Caco-2 (cell line): ENCODE measurements at regions not wholly inside any gene's neighbourhood (a gene's known extent, or its start where the extent isn't known, plus 50 kb on each side); places are given as distances from the start of the nearest gene placed in this dataset.

Source experiments
- BruUV-seq: library from RNA; stranded (reverse); fragments of 400-500 nt; replicated peaks from 2 replicates; lab custom pipeline; 2021; lab: Mats Ljungman, UMichigan
- CTCF ChIA-PET: fragments of 300-600 bp; sonication (Branson Sonifier 250); formaldehyde crosslinking; loops from one replicate; lab custom pipeline; 2022; ENCODE audit warnings: antibody characterized with exemption; lab: Charles Lee
- POLR2A ChIA-PET: fragments of 300-600 bp; sonication (Branson Sonifier 250); formaldehyde crosslinking; loops from one replicate; lab custom pipeline; 2022; ENCODE audit warnings: antibody characterized with exemption; lab: Charles Lee
- DNase-seq, 2 experiments: peaks; one replicate each; pipeline versions ENCODE4 v3.0.0 to v3.0.0-alpha.2; 2020 to 2022
- H3K27me3 ChIP-seq: replicated peaks from 2 replicates; pipeline ENCODE4 v1.6.0; 2011; ENCODE audit warnings: low read length; ENCODE audit not compliant: control insufficient read depth, insufficient read depth
- H3K36me3 ChIP-seq: 2 replicates; pipeline ENCODE4 v1.5.1; 2011; ENCODE audit warnings: low read length; ENCODE audit not compliant: control insufficient read depth, insufficient read depth
- H3K4me1 ChIP-seq: fragments of 250-450 bp; sonication (Bioruptor Pico); 2 replicates; pipeline ENCODE4 v1.5.1; 2020; ENCODE audit warnings: mild to moderate bottlenecking
- H3K4me3 ChIP-seq: 2 replicates; pipeline ENCODE4 v1.5.1; 2011; ENCODE audit warnings: low read depth, mild to moderate bottlenecking, control low read depth, low read length
- H3K9me3 ChIP-seq: fragments of 250-450 bp; sonication (Bioruptor Pico); 2 replicates; pipeline ENCODE4 v1.5.1; 2020; ENCODE audit warnings: mild to moderate bottlenecking, moderate library complexity
- H3K27ac Mint-ChIP-seq: one replicate; pipeline ENCODE4 v1.8.0; 2022; ENCODE audit warnings: mixed read lengths; ENCODE audit not compliant: unreplicated experiment
- H3K27me3 Mint-ChIP-seq: one replicate; pipeline ENCODE4 v1.8.0; 2022; ENCODE audit warnings: mixed read lengths; ENCODE audit not compliant: insufficient read depth, unreplicated experiment
- H3K36me3 Mint-ChIP-seq: one replicate; pipeline ENCODE4 v1.8.0; 2022; ENCODE audit warnings: mild to moderate bottlenecking, mixed read lengths; ENCODE audit not compliant: insufficient read depth, unreplicated experiment
- H3K4me1 Mint-ChIP-seq: one replicate; pipeline ENCODE4 v1.8.0; 2022; ENCODE audit warnings: low read depth, mixed read lengths; ENCODE audit not compliant: unreplicated experiment
- H3K4me3 Mint-ChIP-seq: one replicate; pipeline ENCODE4 v1.8.0; 2022; ENCODE audit warnings: mild to moderate bottlenecking, moderate library complexity, mixed read lengths; ENCODE audit not compliant: unreplicated experiment
- H3K9me3 Mint-ChIP-seq: one replicate; pipeline ENCODE4 v1.8.0; 2022; ENCODE audit warnings: mixed read lengths; ENCODE audit not compliant: unreplicated experiment
- intact Hi-C: fragments of 100-400 bp; cut with micrococcal nuclease; formaldehyde crosslinking; loops from one replicate; pipeline ENCODE4 v1.10.0; 2022; ENCODE audit not compliant: unreplicated experiment
- TF ChIP-seq, protein P1 (sequence below), 2 experiments: fragments of 200-600 bp in 1 of 2; IDR thresholded peaks; 1 replicate in 1 of 2; 2 replicates in 1 of 2; pipeline versions ENCODE4 v1.5.1 to v1.8.0; 2011 to 2022; ENCODE audit warnings: antibody characterized with exemption in 1 of 2, control low read depth in 1 of 2, inconsistent platforms in 1 of 2, low read depth in 1 of 2, low read length in 1 of 2, mild to moderate bottlenecking in 1 of 2, moderate library complexity in 1 of 2; ENCODE audit not compliant: insufficient read depth in 1 of 2, severe bottlenecking in 1 of 2, unreplicated experiment in 1 of 2

DNA sequence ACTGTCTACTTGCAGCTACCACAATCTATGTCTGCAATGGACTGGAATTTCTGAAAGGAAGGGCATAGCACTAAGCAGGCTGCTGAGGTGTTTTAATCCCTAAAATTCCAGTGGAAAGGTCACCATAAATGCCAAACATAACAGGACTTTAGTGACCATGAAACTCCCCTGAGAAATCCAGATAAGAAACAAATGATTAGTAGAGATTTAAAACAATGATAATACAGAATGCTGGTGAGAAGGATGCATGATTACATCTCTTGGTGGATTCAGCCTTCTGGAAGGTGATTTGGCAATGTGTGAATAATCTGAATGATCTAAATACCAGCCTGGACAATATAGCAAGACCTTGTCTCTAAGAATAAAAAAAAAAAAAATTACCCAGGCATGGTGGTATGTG lies 475.0 kb upstream of the CBLB start:
- BruUV-seq, result no TSS peak
- Mint-ChIP-seq H3K36me3 (no peaks in the 10 kb centered on the region), H3K4me3 (no peak overlapping the region), H3K27ac (no peak overlapping the region), H3K27me3 (no peaks in the 10 kb centered on the region), H3K4me1 (no peaks in the 10 kb centered on the region), H3K9me3 (no peaks in the 10 kb centered on the region)
- intact Hi-C loops, result no loop called here
- Histone ChIP-seq H3K4me3 (no peak overlapping the region), H3K36me3 (no peaks in the 10 kb centered on the region), H3K9me3 (no peaks in the 10 kb centered on the region), H3K27me3 (no peaks in the 10 kb centered on the region), H3K4me1 (peaks cover 4% of the 10 kb centered on the region; the same call in 1 of the 2 replicates)
- POLR2A ChIA-PET, result no interaction called here
- CTCF ChIA-PET, result no interaction called here
- no peak for DNase-seq
- TF ChIP-seq, protein P1, sequence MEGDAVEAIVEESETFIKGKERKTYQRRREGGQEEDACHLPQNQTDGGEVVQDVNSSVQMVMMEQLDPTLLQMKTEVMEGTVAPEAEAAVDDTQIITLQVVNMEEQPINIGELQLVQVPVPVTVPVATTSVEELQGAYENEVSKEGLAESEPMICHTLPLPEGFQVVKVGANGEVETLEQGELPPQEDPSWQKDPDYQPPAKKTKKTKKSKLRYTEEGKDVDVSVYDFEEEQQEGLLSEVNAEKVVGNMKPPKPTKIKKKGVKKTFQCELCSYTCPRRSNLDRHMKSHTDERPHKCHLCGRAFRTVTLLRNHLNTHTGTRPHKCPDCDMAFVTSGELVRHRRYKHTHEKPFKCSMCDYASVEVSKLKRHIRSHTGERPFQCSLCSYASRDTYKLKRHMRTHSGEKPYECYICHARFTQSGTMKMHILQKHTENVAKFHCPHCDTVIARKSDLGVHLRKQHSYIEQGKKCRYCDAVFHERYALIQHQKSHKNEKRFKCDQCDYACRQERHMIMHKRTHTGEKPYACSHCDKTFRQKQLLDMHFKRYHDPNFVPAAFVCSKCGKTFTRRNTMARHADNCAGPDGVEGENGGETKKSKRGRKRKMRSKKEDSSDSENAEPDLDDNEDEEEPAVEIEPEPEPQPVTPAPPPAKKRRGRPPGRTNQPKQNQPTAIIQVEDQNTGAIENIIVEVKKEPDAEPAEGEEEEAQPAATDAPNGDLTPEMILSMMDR (IDR thresholded peaks at IDR 0.05; ENCODE audit: insufficient read depth in 1 of 2, low read depth in 1 of 2, low read length in 1 of 2, severe bottlenecking in 1 of 2, unreplicated experiment in 1 of 2), result no peak

DNA sequence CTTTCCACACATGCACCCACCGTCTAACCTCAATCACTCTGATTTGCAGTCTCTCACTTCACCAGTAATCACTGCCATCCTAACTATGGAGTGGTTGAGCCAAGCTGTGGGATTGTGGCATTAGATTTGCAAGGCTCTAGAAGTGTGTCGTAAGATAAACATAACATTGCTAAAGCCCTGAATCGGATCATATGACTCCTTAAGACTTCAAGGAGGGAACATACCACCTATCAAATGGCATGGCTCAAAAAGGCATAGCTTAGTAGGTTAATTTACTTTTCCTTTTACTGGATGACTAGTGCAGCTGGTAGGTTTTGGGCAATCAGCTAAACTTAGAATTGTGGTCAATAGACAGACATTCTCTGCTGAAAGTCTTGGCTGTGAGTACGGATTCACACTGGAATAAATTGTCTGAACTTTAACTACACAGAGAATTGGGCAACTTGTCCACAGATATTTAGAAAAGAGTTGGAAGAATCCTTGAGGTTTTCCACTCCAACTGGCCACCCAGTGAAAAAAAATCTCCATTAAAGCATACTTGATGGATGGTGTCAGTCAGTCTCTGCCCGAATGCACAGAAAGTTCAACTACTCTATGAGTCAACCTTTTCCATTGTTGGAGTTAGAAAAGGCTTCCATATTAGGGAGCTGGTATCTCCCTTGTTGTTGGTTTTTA lies 476.7 kb upstream of the CBLB start:
- BruUV-seq, result no TSS peak
- Mint-ChIP-seq H3K27me3 (no peaks in the 10 kb centered on the region), H3K4me1 (peaks cover 6% of the 10 kb centered on the region), H3K4me3 (no peak overlapping the region), H3K27ac (no peak overlapping the region), H3K36me3 (no peaks in the 10 kb centered on the region), H3K9me3 (no peaks in the 10 kb centered on the region)
- Histone ChIP-seq H3K36me3 (no peaks in the 10 kb centered on the region), H3K4me1 (peaks cover 4% of the 10 kb centered on the region; the same call in 1 of the 2 replicates), H3K27me3 (no peaks in the 10 kb centered on the region), H3K9me3 (no peaks in the 10 kb centered on the region), H3K4me3 (no peak overlapping the region)
- intact Hi-C loops, result no loop called here
- ChIA-PET CTCF (no interaction called here), POLR2A (no interaction called here)
- TF ChIP-seq, protein P1 (IDR thresholded peaks at IDR 0.05; ENCODE audit: insufficient read depth in 1 of 2, low read depth in 1 of 2, low read length in 1 of 2, severe bottlenecking in 1 of 2, unreplicated experiment in 1 of 2), result no peak
- DNase-seq, result no peak

DNA sequence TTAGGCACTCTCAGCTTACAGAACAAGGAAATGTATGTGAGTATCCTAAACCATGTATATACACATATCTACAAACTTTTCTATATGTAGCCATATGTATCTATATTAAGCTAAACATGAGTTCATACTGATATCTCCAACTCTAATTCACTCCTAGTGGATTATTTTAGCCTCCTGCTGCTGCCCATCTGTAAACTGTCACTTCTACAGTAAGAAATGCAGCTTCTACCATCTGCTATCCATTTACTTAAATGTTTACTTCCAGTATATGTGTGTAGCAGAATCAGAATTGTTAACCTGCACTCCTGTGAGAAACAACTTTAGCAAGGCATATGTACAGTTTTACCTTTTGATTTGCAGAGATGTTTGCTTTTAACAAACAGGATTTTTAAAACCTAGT lies 478.5 kb upstream of the CBLB start:
- CTCF ChIA-PET, result no interaction called here
- H3K27me3 ChIP-seq, result no peaks in the 10 kb centered on the region
- BruUV-seq, result no TSS peak
- TF ChIP-seq, protein P1 (IDR thresholded peaks at IDR 0.05; ENCODE audit: insufficient read depth in 1 of 2, low read depth in 1 of 2, low read length in 1 of 2, severe bottlenecking in 1 of 2, unreplicated experiment in 1 of 2), result no peak
- peaks cover 4% of the 10 kb centered on the region; the same call in 1 of the 2 replicates for H3K4me1 ChIP-seq
- POLR2A ChIA-PET, result no interaction called here
- peaks cover 5% of the 10 kb centered on the region for H3K9me3 Mint-ChIP-seq
- H3K9me3 ChIP-seq, result no peaks in the 10 kb centered on the region
- H3K36me3 Mint-ChIP-seq, result no peaks in the 10 kb centered on the region
- intact Hi-C loops, result no loop called here
- no peak overlapping the region for H3K4me3 Mint-ChIP-seq
- H3K27ac Mint-ChIP-seq, result no peak overlapping the region
- peaks cover 6% of the 10 kb centered on the region for H3K4me1 Mint-ChIP-seq
- DNase-seq, result no peak
- H3K4me3 ChIP-seq, result no peak overlapping the region
- H3K27me3 Mint-ChIP-seq, result no peaks in the 10 kb centered on the region
- H3K36me3 ChIP-seq, result no peaks in the 10 kb centered on the region
